Epithelial cell of proximal tubule (primary cell): ENCODE measurements at regions not wholly inside any gene's neighbourhood (a gene's known extent, or its start where the extent isn't known, plus 50 kb on each side); places are given as distances from the start of the nearest gene placed in this dataset.

Source experiments
- DNase-seq: peaks from one replicate; pipeline ENCODE4 v3.0.0-alpha.2; 2011; ENCODE audit warnings: low read depth
- H3K4me3 ChIP-seq: 2 replicates; pipeline ENCODE4 v1.5.1; 2011; ENCODE audit warnings: low read depth, mild to moderate bottlenecking, low read length
- CTCF ChIP-seq: conservative IDR thresholded peaks from 2 replicates; pipeline ENCODE4 v1.5.1; 2012; ENCODE audit warnings: low read depth, mild to moderate bottlenecking, low read length

DNA sequence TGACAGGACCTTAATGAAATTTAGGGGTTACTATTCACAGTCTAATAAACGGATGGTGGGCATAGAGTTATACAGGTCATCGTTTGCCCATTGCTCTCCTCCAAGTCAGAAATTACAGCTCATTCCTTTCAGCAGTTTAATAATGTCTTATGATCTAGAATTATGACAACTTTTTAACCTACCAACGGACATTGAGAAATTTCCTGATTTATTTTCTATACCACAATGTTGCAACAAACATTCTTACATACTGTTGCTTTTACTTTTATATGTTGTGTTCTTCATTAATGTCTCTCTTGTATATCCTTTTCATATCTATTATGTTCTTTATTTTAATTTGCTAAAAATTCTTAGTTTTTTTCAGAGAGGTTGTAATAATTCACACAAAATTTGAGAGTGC lies 152.8 kb upstream of the PRLR start:
- no peak overlapping the region for H3K4me3 ChIP-seq
- DNase-seq: no peak
- no peak for TF ChIP-seq CTCF

- no peak overlapping the region for H3K4me3 ChIP-seq
- DNase-seq: no peak
- no peak for TF ChIP-seq CTCF
These were observed 147.4 kb upstream of the PRLR start for GRCh38 chr5:35377653-35378052.

DNA sequence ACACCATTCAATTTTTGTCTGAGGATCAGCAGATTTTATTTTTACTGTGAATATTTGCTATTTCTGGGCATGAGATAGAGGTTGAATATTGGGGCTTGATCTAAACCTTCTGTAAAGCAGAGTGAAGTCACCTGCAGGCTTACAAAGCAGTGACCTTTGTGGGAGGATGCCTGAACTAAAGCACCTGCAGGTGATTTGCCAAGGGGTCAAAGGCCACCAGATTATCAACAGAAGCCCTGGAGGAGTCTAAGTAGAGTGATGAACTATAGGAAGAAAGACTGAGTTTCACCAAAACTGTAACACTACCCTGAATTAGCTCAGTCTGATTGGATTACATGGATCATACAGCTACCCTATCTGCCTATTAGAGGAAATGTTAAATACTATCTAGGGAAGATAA lies 144.3 kb upstream of the PRLR start:
- no peak for TF ChIP-seq CTCF
- DNase-seq: no peak

GRCh38 chr5:35373249-35373648 lies 143.0 kb upstream of the PRLR start:
- no peak for TF ChIP-seq CTCF
- no peak for DNase-seq
- no peak overlapping the region for H3K4me3 ChIP-seq

More for the DNA sequence above, 144.3 kb upstream of the PRLR start:
- H3K4me3 ChIP-seq: no peak overlapping the region

- no peak for TF ChIP-seq CTCF
- H3K4me3 ChIP-seq: no peak overlapping the region
- DNase-seq: no peak
These were observed 142.2 kb upstream of the PRLR start for GRCh38 chr5:35372482-35372881.

GRCh38 chr5:35371951-35372426 lies 141.7 kb upstream of the PRLR start:
- no peak for DNase-seq
- TF ChIP-seq CTCF: no peak
- H3K4me3 ChIP-seq: no peak overlapping the region

- no peak overlapping the region for H3K4me3 ChIP-seq
- no peak for DNase-seq
- TF ChIP-seq CTCF: no peak
These were observed 140.6 kb upstream of the PRLR start for GRCh38 chr5:35370871-35371270.
